Type B pancreatic cell (in vitro differentiated cells): ENCODE measurements at regions not wholly inside any gene's neighbourhood (a gene's known extent, or its start where the extent isn't known, plus 50 kb on each side); places are given as distances from the start of the nearest gene placed in this dataset.

Experiments
- DNase-seq: peaks from one replicate; pipeline ENCODE4 v3.0.0; 2021; ENCODE audit warnings: mixed read lengths; ENCODE audit not compliant: unreplicated experiment; ENCODE audit errors: extremely low spot score
- H3K27ac Mint-ChIP-seq: 2 replicates; pipeline ENCODE4 v1.8.0; 2021; ENCODE audit warnings: mild to moderate bottlenecking, mixed read lengths
- H3K27me3 Mint-ChIP-seq: 2 replicates; pipeline ENCODE4 v1.8.0; 2021; ENCODE audit warnings: mixed read lengths
- H3K36me3 Mint-ChIP-seq: 2 replicates; pipeline ENCODE4 v1.8.0; 2021; ENCODE audit warnings: mixed read lengths
- H3K4me1 Mint-ChIP-seq: one replicate; pipeline ENCODE4 v1.8.0; 2021; ENCODE audit warnings: mixed read lengths; ENCODE audit not compliant: unreplicated experiment
- H3K4me3 Mint-ChIP-seq: 2 replicates; pipeline ENCODE4 v1.8.0; 2021; ENCODE audit warnings: mild to moderate bottlenecking, mixed read lengths
- H3K9me3 Mint-ChIP-seq: 2 replicates; pipeline ENCODE4 v1.8.0; 2021; ENCODE audit warnings: mixed read lengths
- TF ChIP-seq, protein P1 (sequence below): fragments of 200-600 bp; sonication (generic); conservative IDR thresholded peaks from 2 replicates; pipeline ENCODE4 v1.5.0; 2021; ENCODE audit warnings: antibody characterized with exemption, mild to moderate bottlenecking

DNA sequence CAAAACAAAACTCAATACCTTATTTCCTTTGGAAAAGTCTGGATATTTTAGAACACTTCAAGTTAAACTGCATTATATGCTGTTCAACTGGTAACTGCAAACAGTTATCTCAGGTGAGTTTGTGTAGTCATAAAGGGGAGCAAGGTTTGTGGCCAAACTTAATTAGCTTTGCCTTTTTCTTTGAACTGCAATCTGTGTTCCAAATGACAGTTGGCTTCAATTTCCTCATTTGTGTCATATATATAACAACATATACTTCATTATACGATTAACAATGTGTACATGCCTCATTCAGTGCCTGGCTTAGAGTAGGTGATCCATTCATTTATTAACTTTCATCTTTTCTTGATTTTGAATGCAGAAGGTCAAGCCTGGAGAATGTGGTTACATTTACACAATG lies 55.8 kb downstream of the KCNE4 start:
- Mint-ChIP-seq H3K4me1 (no peaks in the 10 kb centered on the region), H3K27me3 (no peaks in the 10 kb centered on the region), H3K4me3 (no peak overlapping the region), H3K36me3 (no peaks in the 10 kb centered on the region), H3K9me3 (no peaks in the 10 kb centered on the region), H3K27ac (no peak overlapping the region)
- no peak for DNase-seq
- TF ChIP-seq, protein P1, sequence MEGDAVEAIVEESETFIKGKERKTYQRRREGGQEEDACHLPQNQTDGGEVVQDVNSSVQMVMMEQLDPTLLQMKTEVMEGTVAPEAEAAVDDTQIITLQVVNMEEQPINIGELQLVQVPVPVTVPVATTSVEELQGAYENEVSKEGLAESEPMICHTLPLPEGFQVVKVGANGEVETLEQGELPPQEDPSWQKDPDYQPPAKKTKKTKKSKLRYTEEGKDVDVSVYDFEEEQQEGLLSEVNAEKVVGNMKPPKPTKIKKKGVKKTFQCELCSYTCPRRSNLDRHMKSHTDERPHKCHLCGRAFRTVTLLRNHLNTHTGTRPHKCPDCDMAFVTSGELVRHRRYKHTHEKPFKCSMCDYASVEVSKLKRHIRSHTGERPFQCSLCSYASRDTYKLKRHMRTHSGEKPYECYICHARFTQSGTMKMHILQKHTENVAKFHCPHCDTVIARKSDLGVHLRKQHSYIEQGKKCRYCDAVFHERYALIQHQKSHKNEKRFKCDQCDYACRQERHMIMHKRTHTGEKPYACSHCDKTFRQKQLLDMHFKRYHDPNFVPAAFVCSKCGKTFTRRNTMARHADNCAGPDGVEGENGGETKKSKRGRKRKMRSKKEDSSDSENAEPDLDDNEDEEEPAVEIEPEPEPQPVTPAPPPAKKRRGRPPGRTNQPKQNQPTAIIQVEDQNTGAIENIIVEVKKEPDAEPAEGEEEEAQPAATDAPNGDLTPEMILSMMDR, result no peak

DNA sequence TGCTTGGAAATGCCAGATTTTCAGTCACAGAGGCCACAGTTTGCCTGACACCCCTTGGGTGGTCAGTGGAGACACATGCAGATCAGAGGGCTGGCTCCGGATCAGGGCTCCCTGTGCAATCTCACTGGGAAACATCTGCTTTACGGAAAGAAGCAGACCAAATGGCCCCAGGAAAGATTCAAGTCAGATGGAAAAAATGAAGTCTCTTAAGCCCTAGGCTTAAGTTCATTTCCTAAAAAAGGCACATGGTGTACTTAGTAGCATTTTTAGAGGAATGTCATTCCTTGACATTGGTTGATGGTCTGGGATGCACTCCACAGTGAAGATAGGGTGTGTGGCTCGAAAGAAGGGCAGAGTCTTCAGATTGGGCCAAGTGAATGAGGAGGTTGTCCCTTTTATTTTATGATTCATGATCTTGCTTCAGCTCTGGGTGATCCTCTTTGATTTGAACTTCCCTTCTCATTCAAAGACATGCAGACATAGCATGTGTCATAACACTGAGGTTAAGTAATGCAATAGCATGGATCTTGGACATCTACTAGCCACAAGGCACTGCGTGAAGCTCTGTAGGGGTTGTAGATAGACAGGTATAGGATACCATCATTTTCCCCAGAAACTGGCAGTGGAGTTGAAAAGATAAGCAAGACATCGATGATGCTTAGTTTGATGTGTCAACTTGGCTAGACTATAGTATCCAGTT lies 56.5 kb downstream of the KCNE4 start:
- no peaks in the 10 kb centered on the region for H3K9me3 Mint-ChIP-seq
- TF ChIP-seq, protein P1, result no peak
- no peaks in the 10 kb centered on the region for H3K4me1 Mint-ChIP-seq
- H3K36me3 Mint-ChIP-seq, result no peaks in the 10 kb centered on the region
- DNase-seq, result no peak
- H3K27me3 Mint-ChIP-seq, result no peaks in the 10 kb centered on the region
- no peak overlapping the region for H3K4me3 Mint-ChIP-seq
- no peak overlapping the region for H3K27ac Mint-ChIP-seq

DNA sequence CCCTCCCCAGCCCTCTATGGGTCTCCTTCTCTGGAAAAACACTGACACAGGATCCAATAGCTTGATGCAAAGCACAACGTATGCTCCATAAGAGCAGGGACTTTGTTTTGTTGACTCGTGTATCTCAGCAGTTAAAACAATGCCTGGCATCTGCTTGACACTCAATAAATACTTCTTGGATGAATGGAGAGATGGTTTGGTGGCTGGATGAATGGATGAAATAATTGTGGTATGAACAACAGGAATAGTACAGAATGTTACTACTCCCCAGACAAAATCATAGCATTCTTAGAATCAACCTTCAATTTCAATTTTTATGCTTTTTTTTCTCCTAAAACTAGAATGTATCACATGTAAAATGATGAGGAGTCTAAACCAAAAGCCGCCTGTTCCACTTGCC lies 57.4 kb downstream of the KCNE4 start:
- no peaks in the 10 kb centered on the region for H3K9me3 Mint-ChIP-seq
- TF ChIP-seq, protein P1, result no peak
- no peaks in the 10 kb centered on the region for H3K27me3 Mint-ChIP-seq
- no peak overlapping the region for H3K27ac Mint-ChIP-seq
- H3K36me3 Mint-ChIP-seq, result no peaks in the 10 kb centered on the region
- DNase-seq, result no peak
- no peaks in the 10 kb centered on the region for H3K4me1 Mint-ChIP-seq
- H3K4me3 Mint-ChIP-seq, result no peak overlapping the region

DNA sequence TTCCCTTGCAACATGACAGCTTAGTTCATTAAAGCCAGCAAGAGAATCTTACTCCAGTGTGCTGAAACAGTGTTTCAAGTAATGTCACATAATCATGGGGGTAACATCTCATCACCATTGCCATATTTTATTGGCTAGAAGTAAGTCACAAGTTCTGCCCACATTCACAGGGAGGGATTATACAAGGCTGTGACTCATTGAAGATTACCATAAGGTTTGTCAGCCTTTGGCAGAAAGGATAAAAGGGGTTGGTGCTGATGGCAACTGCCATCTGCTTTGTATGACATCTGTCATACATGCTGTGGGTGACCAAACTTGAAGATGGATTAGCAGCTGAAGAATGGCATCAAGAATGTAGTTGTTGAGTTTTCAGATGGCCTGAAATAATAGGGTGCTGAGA lies 61.2 kb downstream of the KCNE4 start:
- Mint-ChIP-seq H3K27me3 (no peaks in the 10 kb centered on the region), H3K9me3 (no peaks in the 10 kb centered on the region), H3K4me1 (no peaks in the 10 kb centered on the region), H3K27ac (no peak overlapping the region), H3K4me3 (no peak overlapping the region), H3K36me3 (no peaks in the 10 kb centered on the region)
- no peak for DNase-seq
- TF ChIP-seq, protein P1, result no peak

DNA sequence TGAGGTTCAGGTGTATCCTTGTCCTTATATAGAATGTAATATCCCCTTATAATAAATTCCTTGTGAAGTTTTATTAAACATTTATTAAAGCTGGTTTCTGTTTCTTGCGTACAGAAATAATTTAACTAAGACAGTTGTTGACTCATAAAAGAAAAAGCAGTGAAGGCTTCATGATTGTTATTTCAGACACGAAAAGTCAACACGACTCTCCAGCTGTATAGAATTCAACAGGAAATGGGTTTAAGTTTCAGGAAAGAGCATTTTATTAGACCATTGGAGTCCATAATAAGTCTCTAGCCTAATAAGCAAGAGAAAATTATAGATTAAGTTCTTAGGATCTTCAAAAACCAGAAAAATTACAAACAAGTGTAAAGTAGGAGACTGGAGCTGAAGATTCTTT lies 62.2 kb downstream of the KCNE4 start:
- TF ChIP-seq, protein P1, result no peak
- no peaks in the 10 kb centered on the region for H3K4me1 Mint-ChIP-seq
- no peaks in the 10 kb centered on the region for H3K27me3 Mint-ChIP-seq
- no peak overlapping the region for H3K27ac Mint-ChIP-seq
- H3K4me3 Mint-ChIP-seq, result no peak overlapping the region
- H3K9me3 Mint-ChIP-seq, result no peaks in the 10 kb centered on the region
- H3K36me3 Mint-ChIP-seq, result no peaks in the 10 kb centered on the region
- DNase-seq, result no peak

DNA sequence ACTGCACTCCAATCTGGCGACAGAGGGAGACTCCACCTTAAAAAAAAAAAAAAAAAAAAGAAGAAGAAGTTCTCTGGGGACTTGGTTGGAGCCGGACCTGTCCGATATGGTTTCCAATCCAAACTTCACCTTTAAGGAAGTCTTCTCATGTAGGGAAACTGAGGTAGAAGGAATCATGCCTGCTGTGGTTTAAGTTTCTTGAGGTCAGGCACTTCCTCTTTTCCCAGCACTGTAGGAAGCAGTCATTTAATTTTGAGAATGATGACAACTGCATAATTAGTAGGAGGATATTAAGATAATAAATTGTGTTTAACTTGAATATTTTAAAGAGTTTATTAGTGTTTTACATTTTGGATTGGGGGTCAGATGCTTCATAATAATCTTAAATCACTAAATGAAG lies 62.9 kb downstream of the KCNE4 start:
- Mint-ChIP-seq H3K4me1 (no peaks in the 10 kb centered on the region), H3K4me3 (no peak overlapping the region), H3K9me3 (no peaks in the 10 kb centered on the region), H3K27ac (no peak overlapping the region), H3K27me3 (no peaks in the 10 kb centered on the region), H3K36me3 (no peaks in the 10 kb centered on the region)
- TF ChIP-seq, protein P1, result no peak
- DNase-seq, result no peak
